HT1080 (cell line): ENCODE measurements at regions not wholly inside any gene's neighbourhood (a gene's known extent, or its start where the extent isn't known, plus 50 kb on each side); places are given as distances from the start of the nearest gene placed in this dataset.

Experiments
- DNase-seq: peaks from one replicate; pipeline ENCODE4 v3.0.0-alpha.2; 2015; ENCODE audit warnings: low read depth

DNA sequence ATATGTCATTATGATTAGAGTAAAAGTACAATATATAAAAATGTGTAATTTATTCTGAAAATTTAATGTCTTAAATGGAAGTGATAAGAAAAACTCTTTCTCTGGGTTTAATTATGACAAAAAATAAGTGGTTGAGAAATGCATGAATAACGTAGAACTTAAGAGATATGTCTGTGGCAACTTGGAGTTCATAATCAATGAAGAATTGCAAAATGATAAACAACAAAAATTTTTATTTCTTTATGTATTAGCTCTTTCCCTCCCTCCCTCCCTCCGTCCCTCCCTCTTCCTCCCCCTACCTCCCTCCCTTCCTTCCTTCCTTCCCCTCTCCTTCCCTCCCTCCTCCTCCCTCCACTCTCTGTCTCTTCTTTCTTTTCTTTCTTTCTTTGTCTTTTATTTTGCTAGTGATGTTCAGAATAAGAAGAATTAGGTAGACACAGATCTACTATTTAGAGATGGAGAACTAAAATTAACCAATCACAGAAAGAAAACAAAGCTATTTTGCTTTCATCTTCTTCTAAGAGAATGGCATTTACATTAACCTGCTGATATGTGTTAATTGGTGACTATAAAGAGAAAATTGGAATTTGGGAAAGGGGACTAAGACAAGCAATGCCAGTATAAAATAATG lies 96.3 kb upstream of the PDC start:
- DNase-seq: no peak

DNA sequence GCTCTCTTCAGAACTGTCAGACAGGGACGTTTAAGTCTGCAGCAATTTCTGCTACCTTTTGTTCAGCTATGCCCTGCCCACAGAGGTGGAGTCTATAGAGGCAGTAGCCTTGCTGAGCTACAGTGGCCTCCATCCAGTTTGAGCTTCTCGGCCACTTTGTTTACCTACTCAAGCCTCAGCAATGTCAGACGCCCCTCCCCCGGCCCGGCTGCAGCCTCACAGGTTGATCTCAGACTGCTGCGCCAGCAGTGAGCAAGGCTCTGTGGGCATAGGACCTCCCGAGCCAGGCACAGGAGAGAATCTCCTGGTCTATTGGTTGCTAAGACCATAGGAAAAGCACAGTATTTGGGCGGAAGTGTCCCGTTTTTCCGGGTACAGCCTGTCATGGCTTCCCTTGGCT lies 89.9 kb upstream of the PDC start:
- no peak for DNase-seq

DNA sequence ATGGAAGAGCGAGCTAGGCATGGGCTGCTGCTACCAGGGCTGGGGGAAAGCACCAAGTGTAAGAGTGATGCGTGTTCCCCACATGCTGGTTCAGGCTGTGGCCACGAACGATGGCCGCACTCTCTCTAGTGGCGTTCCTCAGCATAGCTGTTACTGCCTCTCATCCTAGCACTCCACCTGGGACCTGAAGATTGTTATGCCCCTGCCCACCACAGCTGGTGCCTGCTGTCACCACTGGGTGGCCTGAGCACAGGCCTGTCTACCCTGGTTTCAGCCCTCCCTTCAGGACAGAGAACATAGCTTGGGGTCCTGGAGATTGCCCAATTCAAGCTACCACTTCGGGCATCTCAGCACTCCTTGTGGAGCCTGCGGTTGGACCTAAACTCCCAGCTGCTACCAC lies 80.1 kb upstream of the PDC start:
- DNase-seq: no peak

DNA sequence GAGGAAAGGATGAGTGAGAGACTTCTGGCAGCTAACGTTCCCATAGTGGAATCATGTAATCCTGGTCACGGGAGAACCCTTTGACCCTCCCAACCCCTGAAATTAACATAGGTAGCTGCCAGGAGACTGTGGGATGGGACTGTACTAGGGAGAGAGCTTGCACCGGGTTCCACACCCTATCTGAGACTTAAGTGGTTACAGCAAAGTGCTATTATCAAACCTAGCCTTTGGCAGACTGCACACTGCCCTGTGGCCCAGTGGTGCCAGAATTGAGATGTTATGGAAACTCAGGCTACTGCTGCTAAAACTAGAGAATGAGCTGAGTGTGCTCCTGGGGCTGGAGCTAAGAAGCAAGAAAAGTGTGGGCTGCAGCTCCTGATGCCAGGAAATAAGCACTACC lies 79.6 kb upstream of the PDC start:
- no peak for DNase-seq

DNA sequence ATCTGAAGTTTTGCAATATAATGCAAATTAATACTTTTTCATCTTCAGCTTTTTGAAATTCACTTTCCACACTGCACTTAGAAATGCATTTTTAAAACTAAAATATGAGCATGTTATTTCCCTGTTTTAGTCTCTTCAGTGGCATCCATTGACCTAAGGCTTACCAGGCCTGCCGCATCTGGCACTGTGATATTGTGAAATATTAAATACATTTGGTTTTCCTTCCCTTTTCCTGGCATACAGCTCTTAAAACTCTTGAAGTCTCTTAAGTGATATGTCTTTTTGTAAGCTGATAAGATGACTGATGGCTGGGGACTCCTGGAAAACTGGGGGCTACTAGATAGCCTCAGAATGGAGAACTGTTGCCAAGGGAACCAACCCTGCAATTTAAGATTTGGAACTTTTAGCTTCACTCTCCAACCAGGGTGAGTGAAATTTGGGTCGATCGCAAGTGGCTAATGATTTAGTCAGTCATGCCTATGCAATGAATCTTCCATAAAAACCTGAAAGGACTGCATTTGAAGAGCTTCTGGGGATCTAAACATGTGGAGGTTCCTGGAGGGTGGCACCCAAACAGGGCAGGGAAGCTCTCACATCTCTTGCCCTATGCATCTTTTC lies 75.5 kb upstream of the PDC start:
- no peak for DNase-seq

DNA sequence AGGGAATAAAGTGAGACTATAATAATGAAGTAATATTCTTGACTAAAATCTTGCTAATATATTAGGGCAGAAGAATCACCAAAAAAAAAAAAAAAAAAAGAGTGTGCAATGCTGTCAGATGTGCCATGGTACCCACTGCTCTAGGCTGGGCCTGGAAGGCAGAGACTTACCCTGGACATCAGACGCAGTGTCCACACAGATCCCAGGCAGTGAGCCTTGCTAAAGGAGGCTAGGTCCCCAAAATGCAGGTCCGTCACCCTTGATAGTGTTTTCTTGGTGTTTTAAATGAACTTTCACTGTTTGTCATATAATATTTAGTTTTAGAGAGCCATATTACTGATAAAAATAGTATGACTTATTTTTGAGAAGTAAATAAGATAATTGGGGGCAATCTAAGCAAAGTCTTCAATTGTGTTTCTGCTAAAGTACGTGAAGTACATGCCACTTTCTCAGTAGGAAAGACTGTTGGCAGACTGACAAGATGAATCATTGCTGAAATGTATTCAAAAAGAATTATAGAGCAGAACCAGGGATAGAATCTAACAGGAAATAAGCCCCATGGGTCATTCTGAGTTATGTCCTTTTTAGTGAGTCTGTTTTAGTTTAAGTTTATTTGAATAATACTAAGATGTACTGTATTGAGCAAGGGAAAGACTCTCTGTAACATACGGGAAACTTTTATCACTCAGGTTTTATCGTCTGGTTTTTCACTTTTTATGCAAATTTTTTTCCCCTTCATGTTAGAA lies 74.6 kb upstream of the PDC start:
- DNase-seq: peak; percentile 87

DNA sequence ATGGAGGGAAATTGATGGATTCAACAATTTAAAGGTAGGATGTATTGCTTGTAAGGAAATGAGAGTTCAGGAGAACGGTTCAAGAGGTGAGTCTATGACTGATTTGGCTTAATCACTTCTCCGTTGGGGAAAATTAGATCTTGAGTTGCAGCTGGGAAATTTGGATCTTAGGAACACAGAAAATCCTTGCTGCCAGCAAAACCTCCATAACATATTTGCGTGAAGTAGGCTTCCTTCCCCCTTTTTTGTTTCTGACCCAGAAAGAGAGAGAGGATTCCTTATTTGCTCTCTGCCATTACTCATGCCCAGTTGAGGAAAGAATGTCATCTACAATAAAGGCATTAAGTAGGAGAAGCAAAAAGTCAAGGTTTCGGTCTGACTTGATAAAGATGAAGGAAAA lies 73.5 kb upstream of the PDC start:
- no peak for DNase-seq

DNA sequence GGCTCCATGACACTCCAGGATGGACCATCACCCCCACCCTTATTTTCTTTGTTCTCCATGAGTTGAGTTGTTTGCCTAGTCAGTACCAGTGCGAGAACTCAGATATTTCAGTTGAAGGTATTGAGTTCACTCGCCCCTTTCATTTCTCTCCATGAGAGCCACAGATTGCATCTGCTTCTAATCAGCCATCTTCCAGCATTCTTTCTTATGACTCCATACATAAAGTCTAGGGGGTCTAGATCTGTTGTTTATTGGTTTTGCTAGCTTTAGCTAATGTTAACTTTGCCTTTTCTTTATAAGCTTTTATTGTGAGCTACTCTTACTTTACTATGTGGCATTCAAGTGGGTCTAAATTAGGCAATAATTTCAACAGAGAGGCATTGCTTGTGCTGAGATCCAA lies 71.6 kb upstream of the PDC start:
- no peak for DNase-seq

DNA sequence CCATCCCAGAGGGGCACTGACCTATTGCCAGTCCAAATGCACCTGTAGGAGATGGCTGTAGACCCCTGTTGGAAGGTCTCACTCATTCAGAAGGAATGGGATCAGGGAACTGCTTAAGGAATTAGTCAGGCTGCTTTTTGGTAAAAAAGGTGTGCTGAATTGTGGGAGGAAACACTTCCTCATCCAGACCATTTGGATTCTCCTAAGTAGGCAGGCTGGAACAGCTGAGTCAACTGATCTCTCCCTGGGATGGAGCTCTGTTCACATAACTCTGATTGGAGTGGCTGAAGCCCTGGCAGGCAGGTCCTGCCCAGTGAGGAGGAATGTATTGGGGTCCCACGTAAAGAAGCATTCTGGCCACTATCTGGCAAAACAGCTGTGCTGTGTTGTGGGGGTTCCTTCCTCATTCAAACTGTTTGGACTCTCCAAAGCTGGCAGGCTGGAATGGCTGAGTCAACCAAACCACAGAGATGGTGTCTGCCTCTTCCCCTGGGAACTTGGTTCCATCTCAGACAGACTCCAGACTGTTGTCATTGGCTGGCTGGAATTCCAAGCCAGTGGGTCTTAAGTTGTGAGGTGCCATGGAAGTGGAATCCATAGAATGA lies 70.7 kb upstream of the PDC start:
- peak; percentile 68 for DNase-seq

DNA sequence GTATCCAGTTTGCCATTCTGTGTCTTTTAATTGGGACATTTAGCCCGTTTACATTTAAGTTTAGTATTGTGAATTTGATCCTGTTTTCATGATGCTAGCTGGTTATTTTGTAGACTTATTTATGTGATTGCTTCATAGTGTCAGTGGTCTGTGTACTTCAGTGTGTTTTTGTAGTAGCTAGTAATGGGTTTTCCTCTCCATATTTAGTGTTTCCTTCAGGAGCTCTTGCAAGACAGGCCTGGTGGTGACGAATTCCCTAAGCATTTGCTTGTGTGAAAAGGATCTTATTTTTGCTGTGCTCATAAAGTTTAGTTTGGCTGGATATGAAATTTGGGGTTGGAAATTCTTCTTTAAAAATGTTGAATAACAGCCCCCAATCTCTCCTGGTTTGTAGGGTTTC lies 69.2 kb upstream of the PDC start:
- peak; percentile 11 for DNase-seq

DNA sequence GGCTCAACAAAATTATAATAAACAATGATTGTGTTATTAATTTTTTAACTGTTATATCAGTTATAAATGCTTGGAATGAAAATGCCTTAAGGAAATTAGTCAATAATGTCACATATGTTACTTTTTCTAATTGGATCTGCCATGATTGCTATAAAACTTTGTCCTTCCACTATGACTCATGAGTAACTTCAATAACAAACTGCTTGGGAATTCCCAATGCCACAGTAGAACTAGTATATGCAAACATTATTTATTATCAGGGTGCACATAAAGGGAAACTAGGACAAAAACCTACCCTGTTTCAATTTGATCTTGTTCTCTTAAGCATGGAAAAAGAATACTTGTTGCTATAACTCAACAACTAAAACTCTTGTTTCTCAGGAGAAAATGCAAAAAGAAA lies 59.1 kb upstream of the PDC start:
- DNase-seq: no peak

DNA sequence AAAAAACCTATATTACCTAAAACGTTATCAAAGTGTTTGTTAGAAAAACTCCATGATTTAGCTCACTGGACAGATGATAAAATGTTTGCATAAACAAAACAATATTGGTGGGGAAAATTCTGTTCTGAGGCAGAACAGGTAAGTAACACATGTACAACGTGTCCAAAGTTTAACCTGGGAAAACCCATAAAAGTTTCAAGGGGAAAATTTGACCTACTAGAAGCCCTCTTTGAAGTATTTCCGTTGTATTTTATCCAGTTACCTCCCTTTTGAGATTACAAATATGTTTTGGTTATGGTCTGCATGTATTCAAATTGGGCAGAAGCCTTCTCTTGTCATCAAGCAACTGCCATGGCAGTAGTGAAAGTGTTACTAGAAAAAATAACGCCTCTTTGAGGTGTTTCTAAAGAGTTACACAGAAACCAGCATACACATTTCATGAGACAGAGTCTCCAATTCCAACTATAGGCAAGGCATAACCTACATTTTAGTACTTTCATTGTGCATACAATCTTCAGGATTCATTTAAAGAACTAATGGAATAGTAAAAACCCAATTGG lies 58.0 kb upstream of the PDC start:
- DNase-seq: no peak

DNA sequence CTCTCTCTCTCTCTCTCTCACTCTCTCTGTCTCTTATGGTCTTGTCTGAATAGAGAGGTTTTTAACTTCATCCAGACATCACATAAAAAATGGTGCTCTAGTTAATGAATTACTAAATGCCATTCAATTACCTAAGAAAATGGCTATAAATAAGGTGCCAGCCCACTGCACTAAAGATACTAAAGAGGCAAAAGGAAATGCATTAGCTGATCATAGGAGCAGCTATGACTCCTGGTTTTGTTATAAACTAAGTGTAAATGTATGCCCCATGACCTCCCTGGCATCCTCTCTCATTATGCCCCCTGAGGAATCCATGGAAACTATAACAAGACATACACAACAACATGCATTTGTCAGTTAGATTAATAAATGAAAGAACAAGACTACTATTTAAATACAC lies 57.5 kb upstream of the PDC start:
- DNase-seq: no peak

DNA sequence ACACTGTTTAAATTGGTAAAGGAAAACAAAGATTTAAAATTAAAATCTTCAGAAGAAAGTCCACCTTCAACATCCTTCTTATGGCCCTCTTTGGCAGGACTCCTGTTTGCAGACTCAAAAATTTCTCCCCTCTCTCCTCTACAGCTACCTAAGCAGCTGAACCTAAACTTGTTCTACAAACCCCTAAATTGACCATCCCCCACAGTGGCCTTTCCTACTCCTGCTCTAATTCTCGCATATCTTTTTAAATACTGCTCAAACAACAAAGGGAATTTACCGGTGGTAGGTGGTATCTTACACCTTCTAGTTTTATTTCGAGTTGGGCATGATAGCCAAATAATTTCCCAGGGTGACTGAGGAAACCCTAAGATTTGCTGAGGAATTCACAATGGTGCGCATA lies 53.5 kb upstream of the PDC start:
- no peak for DNase-seq

DNA sequence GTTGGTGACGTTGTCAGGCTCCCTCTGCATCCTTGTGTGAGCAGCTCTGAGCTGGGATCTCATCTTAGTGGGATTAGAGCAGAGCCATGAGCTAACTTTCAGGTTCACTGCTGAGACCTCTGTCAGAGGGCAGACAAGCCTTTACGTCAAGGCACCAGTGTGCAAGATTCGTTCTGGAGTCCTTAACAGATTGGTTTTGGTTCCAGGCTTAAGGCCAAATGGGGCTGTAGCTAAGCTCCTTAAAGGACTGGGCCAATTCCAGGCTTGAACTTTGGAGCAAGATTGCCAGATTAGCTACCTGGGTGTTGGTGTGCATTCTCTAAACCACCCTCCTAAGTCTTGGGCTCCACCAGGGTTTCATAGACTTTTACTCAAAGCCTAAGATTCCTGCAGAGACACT lies 52.6 kb upstream of the PDC start:
- DNase-seq: no peak

DNA sequence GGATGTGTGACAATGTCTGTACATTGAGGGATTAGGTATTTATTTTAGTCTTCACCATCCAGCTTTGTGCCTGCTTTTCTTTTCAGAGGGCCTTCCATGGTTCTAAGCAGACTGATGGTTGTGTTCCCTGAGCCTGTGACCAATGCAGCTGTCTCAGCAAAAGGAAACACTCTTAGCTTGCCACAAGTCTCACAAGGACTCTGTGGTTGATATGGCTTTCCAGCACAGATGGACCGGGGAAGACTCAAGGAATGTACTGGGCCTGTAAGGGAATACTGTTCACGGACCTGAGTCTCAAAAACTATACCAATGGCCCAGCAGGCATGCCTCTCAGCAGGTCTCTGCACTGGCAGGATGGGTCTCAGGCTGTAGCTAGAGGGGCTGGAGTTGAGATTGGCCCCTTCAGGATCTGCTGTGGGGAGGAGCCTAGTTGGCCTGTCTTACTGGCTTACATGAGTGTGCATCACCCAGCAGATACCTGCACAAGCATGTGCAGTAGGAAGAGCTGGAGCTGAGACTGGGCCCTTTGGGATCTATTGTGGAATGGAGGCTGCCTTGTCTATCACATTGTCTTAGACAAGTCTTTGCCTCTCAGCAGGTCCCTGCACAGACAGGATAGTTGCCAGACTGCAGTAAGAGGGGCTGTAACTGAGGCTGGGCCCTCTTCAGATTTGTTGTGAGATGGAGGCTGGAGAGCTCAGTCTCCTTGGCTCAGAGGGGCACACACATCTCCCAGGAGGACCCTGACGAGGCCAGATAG lies 52.0 kb upstream of the PDC start:
- no peak for DNase-seq

DNA sequence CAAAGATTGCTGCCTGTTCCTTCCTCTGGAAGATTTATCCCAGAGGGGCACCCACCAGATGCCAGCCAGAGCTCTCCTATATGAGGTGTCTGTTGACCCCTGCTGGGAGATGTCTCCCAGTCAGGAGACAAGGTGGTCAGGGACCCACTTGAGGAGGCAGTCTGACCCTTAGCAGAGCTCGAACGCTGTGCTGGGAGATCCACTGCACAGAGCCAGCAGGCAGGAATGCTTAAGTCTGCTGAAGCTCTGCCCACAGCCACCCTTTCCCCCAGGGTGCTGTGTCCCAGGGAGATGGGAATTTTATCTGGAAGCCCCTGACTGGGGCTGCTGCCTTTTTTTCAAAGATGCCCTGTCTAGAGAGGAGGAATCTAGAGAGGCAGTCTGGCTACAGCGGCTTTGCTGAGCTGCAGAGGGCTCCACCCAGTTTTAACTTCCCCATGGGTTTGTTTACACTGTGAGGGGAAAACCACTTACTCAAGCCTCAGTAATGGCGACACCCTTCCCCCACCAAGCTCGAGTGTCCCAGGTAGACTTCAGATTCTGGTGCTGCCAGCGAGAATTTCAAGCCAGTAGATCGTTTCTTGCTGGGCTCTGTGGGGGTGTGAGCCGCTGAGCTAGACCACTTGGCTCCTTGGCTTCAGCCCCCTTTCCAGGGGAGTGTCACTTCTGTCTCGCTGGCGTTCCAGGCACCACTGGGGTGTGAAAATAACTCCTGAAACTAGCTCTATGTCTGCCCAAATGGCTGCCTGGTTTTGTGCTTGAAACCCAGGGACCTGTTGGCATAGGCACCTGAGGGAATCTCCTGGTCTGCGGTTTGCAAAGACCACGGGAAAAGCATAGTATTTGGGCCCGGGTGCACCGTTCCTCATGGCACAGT lies 51.1 kb upstream of the PDC start:
- peak; percentile 17 for DNase-seq
